ENCODE measurements at regions not wholly inside any gene's neighbourhood (a gene's known extent, or its start where the extent isn't known, plus 50 kb on each side); places are given as distances from the start of the nearest gene placed in this dataset.
"Not testable (repeated sequence)": the region's sequence is repeated elsewhere in the genome, so short reads cannot be mapped to it uniquely, and the experiment has no call there.

- TF ChIP-seq, protein P1, sequence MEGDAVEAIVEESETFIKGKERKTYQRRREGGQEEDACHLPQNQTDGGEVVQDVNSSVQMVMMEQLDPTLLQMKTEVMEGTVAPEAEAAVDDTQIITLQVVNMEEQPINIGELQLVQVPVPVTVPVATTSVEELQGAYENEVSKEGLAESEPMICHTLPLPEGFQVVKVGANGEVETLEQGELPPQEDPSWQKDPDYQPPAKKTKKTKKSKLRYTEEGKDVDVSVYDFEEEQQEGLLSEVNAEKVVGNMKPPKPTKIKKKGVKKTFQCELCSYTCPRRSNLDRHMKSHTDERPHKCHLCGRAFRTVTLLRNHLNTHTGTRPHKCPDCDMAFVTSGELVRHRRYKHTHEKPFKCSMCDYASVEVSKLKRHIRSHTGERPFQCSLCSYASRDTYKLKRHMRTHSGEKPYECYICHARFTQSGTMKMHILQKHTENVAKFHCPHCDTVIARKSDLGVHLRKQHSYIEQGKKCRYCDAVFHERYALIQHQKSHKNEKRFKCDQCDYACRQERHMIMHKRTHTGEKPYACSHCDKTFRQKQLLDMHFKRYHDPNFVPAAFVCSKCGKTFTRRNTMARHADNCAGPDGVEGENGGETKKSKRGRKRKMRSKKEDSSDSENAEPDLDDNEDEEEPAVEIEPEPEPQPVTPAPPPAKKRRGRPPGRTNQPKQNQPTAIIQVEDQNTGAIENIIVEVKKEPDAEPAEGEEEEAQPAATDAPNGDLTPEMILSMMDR (conservative IDR thresholded peaks at IDR 0.05; ENCODE audit: low read depth, low read length) = not testable (repeated sequence)
- not testable (repeated sequence) for TF ChIP-seq EZH2 (IDR thresholded peaks at IDR 0.05; ENCODE audit: borderline replicate concordance, low read depth, low read length, poor library complexity, severe bottlenecking)
Measured at GRCh38 chr4:3943051-3943450, 176.9 kb downstream of the ADRA2C start.

All from A673 (cell line).